GF-D8 (cell line): ENCODE measurements at regions not wholly inside any gene's neighbourhood (a gene's known extent, or its start where the extent isn't known, plus 50 kb on each side); places are given as distances from the start of the nearest gene placed in this dataset.
"Not testable (repeated sequence)": the region's sequence is repeated elsewhere in the genome, so short reads cannot be mapped to it uniquely, and the experiment has no call there.

ENCODE experiments used
- DNase-seq: peaks from one replicate; lab custom pipeline; 2025; lab: John Stamatoyannopoulos, UW

GRCh38 chr3:178348561-178349217, 187.5 kb upstream of the KCNMB2 start:
- DNase-seq, result not testable (repeated sequence)

GRCh38 chr3:178349218-178349596, 187.0 kb upstream of the KCNMB2 start:
- DNase-seq, result not testable (repeated sequence)

- DNase-seq, result no peak
These were observed 185.5 kb upstream of the KCNMB2 start for GRCh38 chr3:178350763-178351162.

GRCh38 chr3:178352326-178353005, 183.8 kb upstream of the KCNMB2 start:
- DNase-seq, result no peak

- DNase-seq, result no peak
These were observed 183.1 kb upstream of the KCNMB2 start for GRCh38 chr3:178353006-178353694.

GRCh38 chr3:178359728-178360127, 176.5 kb upstream of the KCNMB2 start:
- no peak for DNase-seq

GRCh38 chr3:178363048-178363447, 173.2 kb upstream of the KCNMB2 start:
- DNase-seq, result not testable (repeated sequence)

GRCh38 chr3:178367817-178368617, 168.2 kb upstream of the KCNMB2 start:
- no peak for DNase-seq

- DNase-seq, result no peak
These were observed 167.2 kb upstream of the KCNMB2 start for GRCh38 chr3:178369006-178369405.

GRCh38 chr3:178369811-178370210, 166.4 kb upstream of the KCNMB2 start:
- DNase-seq, result no peak

GRCh38 chr3:178370387-178370786, 165.8 kb upstream of the KCNMB2 start:
- DNase-seq, result no peak

GRCh38 chr3:178381555-178381954, 154.7 kb upstream of the KCNMB2 start:
- DNase-seq, result no peak

GRCh38 chr3:178381971-178382448, 154.2 kb upstream of the KCNMB2 start:
- DNase-seq, result no peak

GRCh38 chr3:178382449-178383061, 153.7 kb upstream of the KCNMB2 start:
- no peak for DNase-seq

GRCh38 chr3:178384321-178385230, 151.7 kb upstream of the KCNMB2 start:
- no peak for DNase-seq

GRCh38 chr3:178385280-178385952, 150.8 kb upstream of the KCNMB2 start:
- DNase-seq, result no peak

GRCh38 chr3:178386401-178386800, 149.8 kb upstream of the KCNMB2 start:
- DNase-seq, result no peak

GRCh38 chr3:178386880-178387279, 149.4 kb upstream of the KCNMB2 start:
- no peak for DNase-seq

GRCh38 chr3:178388473-178388872, 147.8 kb upstream of the KCNMB2 start:
- DNase-seq, result no peak

- no peak for DNase-seq
These were observed 147.0 kb upstream of the KCNMB2 start for GRCh38 chr3:178389258-178389657.
